Transverse colon (tissue), 4 donors: ENCODE measurements at regions not wholly inside any gene's neighbourhood (a gene's known extent, or its start where the extent isn't known, plus 50 kb on each side); places are given as distances from the start of the nearest gene placed in this dataset.
"Not testable (repeated sequence)": the region's sequence is repeated elsewhere in the genome, so short reads cannot be mapped to it uniquely, and the experiment has no call there.

Source experiments
- DNase-seq: peaks from one replicate; pipeline ENCODE4 v3.0.0-alpha.2; 2019
- H3K27ac ChIP-seq, 4 donors: fragments of 200-600 bp; sonication (generic); 2 replicates each; pipeline ENCODE4 v1.5.1; 2016 to 2018; ENCODE audit warnings: inconsistent platforms in 4 of 4
- H3K27me3 ChIP-seq: fragments of 200-600 bp; sonication (generic); 2 replicates; pipeline ENCODE4 v1.5.1; 2017; ENCODE audit warnings: inconsistent platforms
- H3K36me3 ChIP-seq, 4 donors: fragments of 200-600 bp; sonication (generic); 2 replicates each; pipeline ENCODE4 v1.5.1; 2017 to 2019; ENCODE audit warnings: inconsistent platforms in 4 of 4
- H3K4me1 ChIP-seq, 4 donors: fragments of 200-600 bp; sonication (generic); 2 replicates each; pipeline ENCODE4 v1.5.1; 2017 to 2020; ENCODE audit warnings: inconsistent platforms in 4 of 4
- H3K4me3 ChIP-seq, 4 donors: fragments of 200-600 bp; sonication (generic); 1 replicate in 1 of 4; 2 replicates in 3 of 4; pipeline versions ENCODE4 v1.5.1 to v1.6.1; 2017 to 2019; ENCODE audit warnings: inconsistent platforms in 4 of 4
- H3K9me3 ChIP-seq, 2 donors: fragments of 200-600 bp; sonication (generic); 2 replicates each; pipeline ENCODE4 v1.5.1; 2017 to 2019; ENCODE audit warnings: inconsistent platforms in 2 of 2
- EP300 ChIP-seq: sonication (generic); formaldehyde crosslinking; IDR thresholded peaks from one replicate; pipeline ENCODE4 v1.6.1; 2017; ENCODE audit warnings: antibody characterized with exemption, low read depth
- POLR2A ChIP-seq: fragments of 450-650 bp; IDR thresholded peaks from one replicate; pipeline ENCODE4 v1.6.1; 2016; ENCODE audit warnings: antibody characterized with exemption, mild to moderate bottlenecking, moderate library complexity
- POLR2AphosphoS5 ChIP-seq, 3 donors: sonication (generic); formaldehyde crosslinking; IDR thresholded peaks; one replicate each; pipeline ENCODE4 v1.6.1; 2016; ENCODE audit warnings: antibody characterized with exemption in 3 of 3
- WGBS, 2 donors: methylation state at CpG; one replicate each; pipeline ENCODE4 v1.1.5; 2018; ENCODE audit warnings: low coverage in 1 of 2; 5-methylcytosine and 5-hydroxymethylcytosine counted together
- in situ Hi-C, 4 donors: fragments of 200-750 bp; cut with MboI; loops; one replicate each; pipeline versions ENCODE4 v1.15.0 to v1.15.1; 2017; ENCODE audit warnings: low sequenced_read_pairs in 3 of 4, low pct_ligation_motif_present in 1 of 4, low pct_unique_long_range_greater_than_20kb in 1 of 4
- intact Hi-C: fragments of 100-400 bp; cut with DNase I; formaldehyde crosslinking; loops from one replicate; pipeline ENCODE4 v1.15.1; 2023; ENCODE audit warnings: low total_unique reads
- TF ChIP-seq, protein P1 (sequence below), 5 experiments: fragments of 200-600 bp in 3 of 5; fragments of 450-650 bp in 2 of 5; sonication (generic) in 3 of 5; IDR thresholded peaks; 1 replicate in 2 of 5; 2 replicates in 3 of 5; pipeline ENCODE4 v1.5.1; 2016 to 2017; ENCODE audit warnings: antibody characterized with exemption in 5 of 5, inconsistent platforms in 3 of 5, mild to moderate bottlenecking in 2 of 5, moderate library complexity in 1 of 5

DNA sequence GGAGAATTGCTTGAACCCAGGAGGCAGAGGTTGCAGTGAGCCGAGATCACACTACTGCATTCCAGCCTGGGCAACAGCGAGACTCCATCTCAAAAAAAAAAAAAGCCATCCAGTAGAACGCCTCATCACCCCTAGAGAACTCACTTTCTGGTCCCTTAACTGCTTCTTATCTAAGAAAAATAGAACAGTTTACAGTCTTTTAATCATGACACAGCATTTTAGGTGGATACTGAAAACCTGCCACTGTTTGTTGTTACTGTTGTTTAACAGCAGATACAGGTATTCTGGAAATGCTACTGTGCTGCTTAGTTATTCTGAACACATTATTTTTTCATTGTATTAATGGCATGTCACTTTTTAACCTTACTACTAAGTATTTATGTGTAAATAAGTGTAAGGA lies 624.3 kb upstream of the GHITM start:
- H3K36me3 ChIP-seq = no peaks in the 10 kb centered on the region
- WGBS, 2 donors = 40 to 83% methylated on average over 1 to 3 of the region's 3 CpGs

GRCh38 chr10:83516788-83517187 lies 622.5 kb upstream of the GHITM start:
- 77 to 79% methylated on average over 4 of the region's 4 CpGs for WGBS, 2 donors
- H3K27me3 ChIP-seq = no peaks in the 10 kb centered on the region
- no peaks in the 10 kb centered on the region for H3K4me1 ChIP-seq
- H3K36me3 ChIP-seq = no peaks in the 10 kb centered on the region
- no peak overlapping the region for H3K4me3 ChIP-seq
- no peak overlapping the region for H3K27ac ChIP-seq
- TF ChIP-seq POLR2A (no peak), EP300 (no peak), POLR2AphosphoS5 (IDR thresholded peaks at IDR 0.05) (no peak)
- TF ChIP-seq, protein P1, sequence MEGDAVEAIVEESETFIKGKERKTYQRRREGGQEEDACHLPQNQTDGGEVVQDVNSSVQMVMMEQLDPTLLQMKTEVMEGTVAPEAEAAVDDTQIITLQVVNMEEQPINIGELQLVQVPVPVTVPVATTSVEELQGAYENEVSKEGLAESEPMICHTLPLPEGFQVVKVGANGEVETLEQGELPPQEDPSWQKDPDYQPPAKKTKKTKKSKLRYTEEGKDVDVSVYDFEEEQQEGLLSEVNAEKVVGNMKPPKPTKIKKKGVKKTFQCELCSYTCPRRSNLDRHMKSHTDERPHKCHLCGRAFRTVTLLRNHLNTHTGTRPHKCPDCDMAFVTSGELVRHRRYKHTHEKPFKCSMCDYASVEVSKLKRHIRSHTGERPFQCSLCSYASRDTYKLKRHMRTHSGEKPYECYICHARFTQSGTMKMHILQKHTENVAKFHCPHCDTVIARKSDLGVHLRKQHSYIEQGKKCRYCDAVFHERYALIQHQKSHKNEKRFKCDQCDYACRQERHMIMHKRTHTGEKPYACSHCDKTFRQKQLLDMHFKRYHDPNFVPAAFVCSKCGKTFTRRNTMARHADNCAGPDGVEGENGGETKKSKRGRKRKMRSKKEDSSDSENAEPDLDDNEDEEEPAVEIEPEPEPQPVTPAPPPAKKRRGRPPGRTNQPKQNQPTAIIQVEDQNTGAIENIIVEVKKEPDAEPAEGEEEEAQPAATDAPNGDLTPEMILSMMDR (IDR thresholded peaks at IDR 0.05) = no peak
- H3K9me3 ChIP-seq = no peaks in the 10 kb centered on the region
- DNase-seq = no peak
- intact Hi-C loops = no loop called here
- in situ Hi-C loops = no loop called here

More for the DNA sequence above, 624.3 kb upstream of the GHITM start:
- in situ Hi-C loops = no loop called here
- Histone ChIP-seq H3K4me3 (no peak overlapping the region), H3K27me3 (no peaks in the 10 kb centered on the region), H3K27ac (no peak overlapping the region), H3K9me3 (no peaks in the 10 kb centered on the region), H3K4me1 (no peaks in the 10 kb centered on the region)
- no peak for DNase-seq
- no peak for TF ChIP-seq POLR2AphosphoS5 (IDR thresholded peaks at IDR 0.05)
- TF ChIP-seq, protein P1 (IDR thresholded peaks at IDR 0.05) = no peak
- TF ChIP-seq POLR2A = no peak
- no peak for TF ChIP-seq EP300
- intact Hi-C loops = no loop called here

DNA sequence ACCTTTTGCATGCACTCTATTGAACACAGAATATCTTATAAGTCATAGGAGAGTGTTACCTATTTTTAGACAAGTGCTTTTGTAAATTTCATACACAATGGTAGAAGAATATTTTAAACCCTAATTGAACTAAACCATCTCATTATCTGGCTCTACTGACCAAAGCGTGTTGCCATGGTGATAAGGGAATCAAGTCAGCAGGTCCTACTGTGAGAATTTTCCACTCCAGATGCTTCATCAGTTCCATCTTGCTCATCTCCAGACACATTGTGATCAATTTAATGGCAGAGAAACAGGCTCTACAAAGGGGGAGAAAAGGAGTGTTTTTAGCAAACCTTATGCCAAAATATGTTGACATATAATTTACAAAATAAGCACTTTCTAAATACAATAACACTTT lies 621.9 kb upstream of the GHITM start:
- Histone ChIP-seq H3K27ac (no peak overlapping the region), H3K9me3 (no peaks in the 10 kb centered on the region), H3K27me3 (no peaks in the 10 kb centered on the region), H3K4me1 (no peaks in the 10 kb centered on the region), H3K36me3 (no peaks in the 10 kb centered on the region), H3K4me3 (no peak overlapping the region)
- intact Hi-C loops = no loop called here
- in situ Hi-C loops = no loop called here
- WGBS, 2 donors = 93% methylated on average over 1 of the region's 1 CpG; no CpG with 5 or more reads in 1 of the 2 donors
- TF ChIP-seq POLR2A (no peak), POLR2AphosphoS5 (IDR thresholded peaks at IDR 0.05) (no peak), EP300 (no peak)
- TF ChIP-seq, protein P1 (IDR thresholded peaks at IDR 0.05) = no peak
- DNase-seq = no peak

DNA sequence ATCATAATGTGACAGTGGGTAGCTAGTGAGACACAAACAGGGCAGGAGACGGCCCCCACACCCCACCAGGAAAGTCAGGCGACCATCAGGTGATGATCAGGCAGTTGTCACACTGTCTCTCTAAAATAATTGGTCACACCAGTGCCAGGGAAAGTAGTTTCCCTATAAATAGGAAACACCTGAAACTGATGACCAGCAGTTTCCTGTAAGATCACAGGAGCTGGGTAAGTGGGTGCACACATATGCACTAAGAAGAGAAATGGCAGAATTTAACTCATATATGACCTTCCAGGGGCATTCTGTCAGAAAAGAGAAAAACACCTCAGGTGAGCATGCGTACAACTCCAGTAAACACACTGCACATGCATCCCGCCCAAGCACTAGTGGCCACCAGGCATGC lies 620.5 kb upstream of the GHITM start:
- intact Hi-C loops = no loop called here
- Histone ChIP-seq H3K36me3 (no peaks in the 10 kb centered on the region), H3K27me3 (no peaks in the 10 kb centered on the region), H3K27ac (no peak overlapping the region), H3K4me3 (no peak overlapping the region), H3K4me1 (no peaks in the 10 kb centered on the region), H3K9me3 (no peaks in the 10 kb centered on the region)
- TF ChIP-seq EP300 (no peak), POLR2AphosphoS5 (IDR thresholded peaks at IDR 0.05) (no peak), POLR2A (no peak)
- TF ChIP-seq, protein P1 (IDR thresholded peaks at IDR 0.05) = no peak
- 54 to 61% methylated on average over 4 of the region's 4 CpGs for WGBS, 2 donors
- no peak for DNase-seq
- in situ Hi-C loops = no loop called here

- H3K9me3 ChIP-seq, H3K4me1 ChIP-seq, H3K27me3 ChIP-seq, in situ Hi-C loops, intact Hi-C loops, H3K27ac ChIP-seq, DNase-seq, H3K36me3 ChIP-seq, H3K4me3 ChIP-seq: not testable (repeated sequence)
- WGBS, 2 donors = 80 to 95% methylated on average over 4 to 11 of the region's 11 CpGs
These were observed 618.9 kb upstream of the GHITM start for GRCh38 chr10:83520386-83520785.
